ENCODE measurements at regions not wholly inside any gene's neighbourhood (a gene's known extent, or its start where the extent isn't known, plus 50 kb on each side); places are given as distances from the start of the nearest gene placed in this dataset.

- TF ChIP-seq CTCF (IDR thresholded peaks at IDR 0.05; ENCODE audit: low read depth, low read length) (no peak), EZH2phosphoT487 (IDR thresholded peaks at IDR 0.05; ENCODE audit: low read depth) (no peak)
Measured at GRCh38 chr11:134866981-134867675, 455.1 kb upstream of the B3GAT1 start.
